Cerebellar cortex (tissue), 1 donor: ENCODE measurements at regions not wholly inside any gene's neighbourhood (a gene's known extent, or its start where the extent isn't known, plus 50 kb on each side); places are given as distances from the start of the nearest gene placed in this dataset.

ENCODE experiments used
- DNase-seq: peaks from one replicate; pipeline ENCODE4 v3.0.0-alpha.2; 2015; ENCODE audit warnings: low spot score

- DNase-seq: no peak
Measured at GRCh38 chr21:15241997-15242736, 177.4 kb upstream of the NRIP1 start.

DNA sequence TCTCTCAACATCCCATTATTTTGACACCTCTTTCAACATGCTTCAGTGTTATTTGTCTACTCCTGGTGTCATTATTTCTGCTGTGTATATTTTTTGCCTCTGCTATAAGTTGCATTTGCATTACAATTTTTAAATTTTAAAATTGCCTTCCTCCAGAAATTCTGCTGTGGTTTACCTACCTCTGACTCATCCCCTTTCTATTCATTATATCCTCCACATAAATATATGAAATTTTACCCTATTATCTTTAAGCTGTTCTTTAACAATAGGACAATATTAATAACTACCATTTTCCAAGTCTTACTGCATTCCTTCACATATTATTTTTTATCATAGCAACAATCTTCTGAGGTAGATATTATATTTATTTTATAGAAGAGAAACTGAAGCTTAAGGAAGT lies 178.1 kb upstream of the NRIP1 start:
- no peak for DNase-seq

DNA sequence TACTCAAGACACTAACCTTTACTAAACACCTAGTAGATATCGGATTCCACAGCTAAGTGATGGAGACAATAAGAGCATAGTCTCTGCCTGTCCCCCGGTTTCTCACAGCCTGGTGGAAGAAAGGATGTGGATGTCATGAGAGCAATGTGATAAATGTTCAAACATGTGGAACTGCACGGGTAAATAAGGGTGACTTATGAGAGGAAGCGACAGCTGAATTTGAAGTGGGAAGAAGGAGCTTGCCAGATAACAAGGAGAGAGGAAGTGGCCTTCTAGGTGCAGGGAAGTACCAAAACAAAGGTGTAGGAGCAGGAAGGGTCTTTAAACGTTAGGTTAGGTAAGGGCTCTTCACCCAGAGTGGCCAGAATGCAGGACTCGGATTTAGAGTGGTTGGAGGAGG lies 178.6 kb upstream of the NRIP1 start:
- DNase-seq: no peak

- DNase-seq: no peak
Measured at GRCh38 chr21:15247613-15248012, 182.8 kb upstream of the NRIP1 start.

GRCh38 chr21:15249285-15249993 lies 184.6 kb upstream of the NRIP1 start:
- DNase-seq: no peak

DNA sequence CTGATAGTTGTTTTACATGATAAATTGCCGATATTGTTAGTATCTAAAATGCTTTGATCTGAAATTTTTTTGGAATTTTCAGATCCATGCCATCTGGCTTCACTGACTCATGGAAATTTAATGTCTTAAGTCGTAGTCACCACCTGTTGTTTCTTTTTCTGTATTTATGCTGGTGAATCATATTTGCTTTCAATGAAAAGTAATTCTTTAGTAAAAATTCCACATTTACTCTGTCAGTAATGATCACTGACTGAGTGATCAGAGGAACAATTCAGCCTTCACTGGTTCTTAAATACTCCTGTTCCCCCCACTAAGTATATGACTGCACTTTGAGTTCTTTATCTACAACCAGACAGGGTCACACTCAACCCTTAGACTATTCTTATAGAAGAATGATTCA lies 185.6 kb upstream of the NRIP1 start:
- no peak for DNase-seq

GRCh38 chr21:15252431-15252830 lies 187.6 kb upstream of the NRIP1 start:
- DNase-seq: no peak

- no peak for DNase-seq
Measured at GRCh38 chr21:15254111-15254510, 189.3 kb upstream of the NRIP1 start.

DNA sequence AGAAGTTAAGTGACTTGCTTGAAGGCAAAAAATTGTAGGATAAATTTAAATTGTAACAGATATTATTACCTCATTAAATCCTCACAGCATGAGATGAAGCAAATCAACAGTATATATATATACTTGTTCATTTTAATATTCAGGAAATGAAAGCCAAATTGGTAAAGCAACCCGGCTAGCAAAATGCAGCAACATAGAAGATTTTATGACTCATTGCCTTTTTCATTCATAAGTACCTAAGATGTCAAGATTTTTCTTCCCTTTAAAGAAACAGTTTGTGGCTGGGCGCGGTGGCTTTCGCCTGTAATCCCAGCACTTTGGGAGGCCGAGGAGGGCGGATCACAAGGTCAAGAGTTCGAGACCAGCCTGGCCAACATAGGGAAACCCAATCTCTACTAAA lies 190.5 kb upstream of the NRIP1 start:
- DNase-seq: no peak

GRCh38 chr21:15255763-15256162 lies 191.0 kb upstream of the NRIP1 start:
- DNase-seq: no peak

DNA sequence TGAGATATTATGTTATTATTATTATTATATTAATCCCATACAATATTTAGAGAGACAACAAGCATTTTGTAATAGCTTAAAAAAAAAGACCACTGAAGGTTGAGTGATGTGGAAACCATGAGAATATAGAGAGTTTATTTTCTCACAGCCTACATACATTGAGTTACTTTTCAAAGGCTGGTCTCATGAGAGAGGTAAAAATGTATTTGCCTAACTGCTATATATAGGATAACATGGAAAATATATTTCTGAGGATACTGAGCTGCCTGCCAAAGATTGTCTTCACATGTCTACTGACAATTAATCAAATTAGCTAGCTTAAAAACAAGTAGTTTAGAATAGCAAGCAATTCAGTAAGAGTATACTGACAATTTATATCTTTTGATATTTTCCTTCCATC lies 192.2 kb upstream of the NRIP1 start:
- no peak for DNase-seq

- DNase-seq: no peak
Measured at GRCh38 chr21:15257646-15258045, 192.8 kb upstream of the NRIP1 start.

GRCh38 chr21:15259824-15260223 lies 195.0 kb upstream of the NRIP1 start:
- no peak for DNase-seq

DNA sequence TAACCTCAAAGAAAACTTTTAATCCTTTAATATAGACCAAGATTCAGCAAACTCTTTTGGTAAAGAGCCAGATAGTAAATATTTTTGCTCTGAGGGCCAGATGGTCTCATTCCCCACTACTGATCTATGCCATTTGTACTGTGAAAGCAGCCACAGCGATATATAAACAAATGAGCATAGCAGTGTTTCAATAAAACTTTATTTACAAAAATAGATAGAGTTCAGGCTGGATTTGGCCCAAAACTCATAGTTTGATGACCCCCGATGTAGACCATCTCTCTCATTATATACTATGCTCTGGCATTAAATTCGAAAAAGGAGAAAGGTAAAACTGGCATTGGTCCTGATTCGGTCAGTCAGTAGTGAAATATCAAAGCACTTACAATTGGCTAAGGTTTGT lies 195.8 kb upstream of the NRIP1 start:
- no peak for DNase-seq

- DNase-seq: no peak
Measured at GRCh38 chr21:15264084-15264665, 199.4 kb upstream of the NRIP1 start.

- DNase-seq: no peak
Measured at GRCh38 chr21:15272171-15272570, 207.4 kb upstream of the NRIP1 start.

DNA sequence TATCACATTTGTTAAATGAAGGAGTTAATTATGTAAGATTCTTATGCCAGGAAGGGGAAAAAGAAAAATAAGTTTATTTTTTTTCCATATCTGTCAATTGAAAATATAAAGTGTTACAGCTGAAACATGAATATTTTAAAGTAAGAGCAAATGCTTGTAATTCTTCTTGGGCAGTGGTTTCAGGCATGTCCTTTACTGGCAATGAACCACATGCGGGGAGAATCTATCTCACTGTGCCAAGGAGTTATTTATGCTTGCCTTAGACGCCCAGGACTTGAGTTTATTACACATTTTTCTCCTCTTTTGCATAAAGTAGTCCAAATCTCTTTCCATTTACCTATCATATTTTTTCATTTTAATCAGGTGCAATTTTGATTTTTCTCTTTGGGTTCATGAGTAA lies 207.8 kb upstream of the NRIP1 start:
- DNase-seq: no peak

DNA sequence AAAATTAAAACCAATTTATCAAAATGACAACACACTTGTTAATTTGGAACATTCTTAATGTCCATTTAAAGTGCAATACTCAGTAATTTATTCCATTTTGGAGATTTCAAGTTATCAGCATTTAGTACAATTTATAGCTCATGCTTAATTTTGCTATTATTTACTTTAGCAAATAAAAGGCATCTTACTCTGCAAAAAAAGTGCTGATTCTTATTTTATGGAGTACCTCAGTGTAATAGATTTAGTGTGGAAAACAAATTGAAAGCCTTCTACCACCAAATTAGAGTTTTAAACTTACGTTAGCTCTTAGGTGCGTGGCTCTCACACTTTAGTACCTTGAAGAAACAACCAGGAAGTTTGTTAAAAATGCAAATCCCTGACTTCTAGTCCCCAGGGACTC lies 208.4 kb upstream of the NRIP1 start:
- no peak for DNase-seq

- DNase-seq: no peak
Measured at GRCh38 chr21:15274701-15275485, 210.1 kb upstream of the NRIP1 start.

DNA sequence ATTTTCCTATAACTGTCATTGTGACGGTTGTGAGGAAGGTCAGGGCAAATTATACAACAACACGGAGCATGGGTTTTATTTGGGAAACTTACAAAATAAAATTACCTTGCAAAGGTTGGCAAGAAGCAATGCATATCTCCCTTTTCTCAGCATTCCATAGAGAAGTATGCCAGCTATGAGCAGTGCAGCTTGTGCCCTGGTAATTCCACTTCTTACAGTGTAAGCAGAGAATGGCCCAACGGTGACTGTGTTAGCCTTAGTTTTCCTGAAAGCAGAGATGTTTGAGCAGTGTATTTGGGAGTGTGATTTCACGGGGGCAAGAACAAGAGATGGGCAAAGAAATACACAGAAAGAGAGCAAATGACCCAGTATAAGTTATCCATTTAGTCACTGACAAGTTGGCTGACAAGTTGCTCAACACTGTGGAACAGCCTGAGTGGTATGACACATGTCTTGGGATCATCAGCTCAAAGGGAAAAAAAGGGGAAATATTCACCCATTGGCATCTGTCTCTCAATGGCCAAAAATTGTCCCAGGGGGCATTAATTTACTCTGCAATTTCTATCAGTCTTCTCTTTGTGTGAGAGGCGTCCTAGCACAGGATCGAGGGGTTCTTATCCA lies 210.9 kb upstream of the NRIP1 start:
- DNase-seq: no peak

- DNase-seq: no peak
Measured at GRCh38 chr21:15276243-15276642, 211.4 kb upstream of the NRIP1 start.

- DNase-seq: no peak
Measured at GRCh38 chr21:15277466-15277865, 212.7 kb upstream of the NRIP1 start.
